ENCODE measurements at regions not wholly inside any gene's neighbourhood (a gene's known extent, or its start where the extent isn't known, plus 50 kb on each side); places are given as distances from the start of the nearest gene placed in this dataset.
"Not testable (repeated sequence)": the region's sequence is repeated elsewhere in the genome, so short reads cannot be mapped to it uniquely, and the experiment has no call there.

DNA sequence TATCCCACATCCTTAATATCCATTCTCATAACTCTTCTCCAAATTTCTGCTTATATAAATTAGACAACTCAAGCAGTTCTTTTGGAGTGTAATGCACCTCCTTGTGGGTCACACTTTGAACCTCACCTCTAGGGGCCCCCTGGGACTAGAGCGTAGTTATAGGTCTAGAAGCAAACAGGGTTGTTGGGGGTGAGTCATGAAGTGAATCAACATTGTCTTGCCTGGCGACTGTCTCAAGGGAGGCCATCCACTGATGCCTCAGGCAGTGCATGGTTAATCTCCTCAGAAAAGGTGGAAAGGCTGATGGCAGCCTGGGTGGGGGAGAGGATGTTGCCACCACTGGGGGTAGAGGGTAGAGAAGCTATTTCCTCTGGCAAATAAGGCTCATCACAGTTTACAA is 129.1 kb downstream of the TNFRSF21 start:
- DNase-seq (ENCODE audit: low spot score) = peak; percentile 72

- no peak for DNase-seq (ENCODE audit: low spot score)
Observed at GRCh38 chr6:47179286-47179685, 130.4 kb downstream of the TNFRSF21 start.

DNA sequence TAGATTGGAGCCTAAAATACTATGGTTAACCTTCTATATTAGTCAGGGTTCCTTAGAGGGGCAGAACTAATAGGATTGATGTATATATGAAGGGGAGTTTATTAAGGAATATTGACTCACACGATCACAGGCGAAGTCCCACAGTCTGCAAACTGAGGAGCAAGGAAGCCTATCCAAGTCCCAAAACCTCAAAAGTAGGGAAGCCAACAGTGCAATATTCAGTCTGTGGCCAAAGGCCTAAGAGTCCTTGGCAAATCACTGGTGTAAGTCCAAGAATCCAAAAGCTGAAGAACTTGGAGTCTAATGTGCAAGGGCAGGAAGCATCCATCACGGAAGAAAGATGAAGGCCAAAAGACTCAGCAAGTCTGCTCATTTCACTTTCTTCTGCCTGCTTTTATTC is 133.5 kb upstream of the ADGRF1 start:
- DNase-seq (ENCODE audit: low spot score) = no peak

DNA sequence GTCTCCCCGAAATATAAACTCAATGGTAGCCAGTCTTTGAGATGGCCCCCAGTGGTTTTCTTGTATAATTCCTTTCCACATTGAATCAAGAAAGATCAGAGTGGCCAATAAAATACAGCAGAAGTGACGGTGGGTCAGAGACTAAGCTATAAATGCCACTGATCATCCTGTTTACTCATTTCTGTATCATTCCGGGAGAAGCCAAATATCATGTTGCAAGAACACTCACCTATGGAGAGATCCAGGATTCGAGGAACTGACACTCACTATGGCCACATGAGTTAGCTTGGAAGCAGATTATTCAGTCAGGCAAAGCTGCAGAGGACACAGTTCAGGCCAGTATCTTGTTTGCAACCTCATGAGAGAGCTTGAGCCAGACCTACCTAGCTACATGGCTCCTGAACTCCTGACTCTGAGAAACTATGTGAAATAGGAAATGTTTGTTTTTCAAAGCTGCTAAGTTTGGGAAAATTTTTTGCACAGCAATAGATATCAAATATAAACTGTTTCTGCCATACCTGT is 132.4 kb upstream of the ADGRF1 start:
- no peak for DNase-seq (ENCODE audit: low spot score)

DNA sequence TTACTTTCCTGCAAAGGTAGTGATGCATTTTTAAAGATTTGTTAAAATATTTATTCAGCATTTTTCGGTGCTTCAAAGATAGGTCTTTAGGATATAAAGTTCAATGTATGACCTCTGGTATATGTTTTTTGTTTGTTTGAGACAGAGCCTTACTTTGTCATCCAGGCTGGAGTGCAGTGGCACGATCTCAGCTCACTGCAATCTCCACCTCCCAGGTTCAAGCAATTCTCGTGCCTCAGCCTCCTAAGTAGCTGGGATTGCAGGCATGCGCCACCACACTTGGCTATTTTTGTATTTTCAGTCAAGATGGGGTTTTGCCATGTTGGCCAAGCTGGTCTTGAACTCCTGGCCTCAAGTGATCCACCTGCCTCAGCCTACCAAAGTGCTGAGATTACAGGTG is 131.9 kb upstream of the ADGRF1 start:
- not testable (repeated sequence) for DNase-seq (ENCODE audit: low spot score)

GRCh38 chr6:47173145-47173544 is 131.0 kb upstream of the ADGRF1 start:
- not testable (repeated sequence) for DNase-seq (ENCODE audit: low spot score)

- DNase-seq (ENCODE audit: low spot score) = no peak
Observed at GRCh38 chr6:47170617-47170947, 128.4 kb upstream of the ADGRF1 start.

GRCh38 chr6:47169785-47170616 is 127.9 kb upstream of the ADGRF1 start:
- no peak for DNase-seq (ENCODE audit: low spot score)

DNA sequence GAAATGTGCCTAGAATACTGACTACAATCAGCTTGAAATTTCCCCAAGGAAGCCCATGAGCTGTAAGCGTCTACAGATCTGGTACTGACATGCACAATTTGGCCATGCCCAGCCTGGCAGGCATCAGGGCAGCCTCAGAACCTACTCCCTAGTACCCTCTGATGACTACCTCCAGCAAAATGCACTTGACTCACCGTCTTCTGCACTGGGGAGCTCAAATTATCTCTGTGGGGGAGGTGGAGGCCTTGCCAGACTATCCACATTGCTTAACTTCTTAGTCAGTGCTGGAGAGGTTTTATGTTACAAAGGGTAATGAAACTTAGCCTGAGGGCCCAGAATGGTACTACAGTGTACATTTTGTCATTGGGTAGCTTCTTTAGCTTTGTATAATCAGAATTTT is 126.0 kb upstream of the ADGRF1 start:
- peak; percentile 86 for DNase-seq (ENCODE audit: low spot score)

DNA sequence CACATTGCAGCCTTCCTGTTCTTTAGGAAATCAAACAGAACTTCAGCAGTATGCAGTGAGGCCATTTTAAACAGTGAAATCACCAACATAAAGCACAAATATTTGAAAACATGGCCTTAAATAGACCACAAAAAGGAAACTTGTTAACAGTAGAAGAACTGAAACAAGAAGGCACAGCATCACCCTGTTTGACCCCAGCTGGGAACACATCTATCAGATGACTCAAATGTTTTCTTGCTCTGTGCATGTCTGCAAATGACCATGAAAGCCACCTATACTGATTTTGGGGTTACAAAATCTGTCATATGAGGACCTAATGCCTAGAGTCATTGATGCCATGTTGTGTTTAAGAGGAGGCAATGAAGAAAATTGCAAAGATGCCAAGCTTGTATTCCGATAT is 123.8 kb upstream of the ADGRF1 start:
- no peak for DNase-seq (ENCODE audit: low spot score)

GRCh38 chr6:47164877-47165276 is 122.7 kb upstream of the ADGRF1 start:
- DNase-seq (ENCODE audit: low spot score) = no peak

- no peak for DNase-seq (ENCODE audit: low spot score)
Observed at GRCh38 chr6:47163536-47163935, 121.4 kb upstream of the ADGRF1 start.

DNA sequence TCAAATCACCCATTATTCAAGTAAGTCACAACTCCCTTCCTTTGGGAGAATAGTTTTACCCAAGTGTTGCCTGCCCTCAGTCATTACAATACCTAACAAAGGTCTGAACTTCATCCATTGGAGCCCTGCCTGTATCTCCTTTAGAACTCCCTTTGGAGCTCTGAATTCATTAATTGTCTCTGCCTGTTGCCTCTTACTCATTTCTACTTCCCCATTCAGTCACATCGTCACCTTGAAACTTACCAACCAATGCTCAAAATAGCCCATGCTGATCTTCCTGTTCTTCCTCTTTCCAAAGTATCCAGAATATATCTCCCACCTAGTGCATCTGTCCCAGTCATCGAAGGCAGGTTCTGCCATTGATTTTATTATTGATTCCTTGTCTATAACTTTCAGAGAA is 120.7 kb upstream of the ADGRF1 start:
- no peak for DNase-seq (ENCODE audit: low spot score)

DNA sequence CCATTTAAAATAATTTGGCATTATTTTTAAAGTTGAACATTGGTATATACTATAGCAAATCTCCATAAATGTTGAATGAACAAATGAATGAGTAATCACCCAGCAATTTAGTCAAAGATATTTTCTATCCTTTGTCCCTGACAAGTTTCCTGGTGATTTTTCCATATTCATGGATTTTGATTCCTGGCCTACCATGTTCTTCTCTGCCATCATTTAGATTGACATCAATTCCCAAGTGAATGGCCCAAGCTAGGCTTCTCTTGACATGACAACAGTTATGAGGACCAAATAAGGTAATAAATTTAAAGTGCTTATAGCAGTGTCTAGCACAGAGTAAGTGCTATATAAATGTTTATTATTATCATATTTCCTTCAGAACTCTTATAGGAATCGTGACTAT is 120.1 kb upstream of the ADGRF1 start:
- no peak for DNase-seq (ENCODE audit: low spot score)

GRCh38 chr6:47161176-47161687 is 119.1 kb upstream of the ADGRF1 start:
- peak; percentile 79 for DNase-seq (ENCODE audit: low spot score)

DNA sequence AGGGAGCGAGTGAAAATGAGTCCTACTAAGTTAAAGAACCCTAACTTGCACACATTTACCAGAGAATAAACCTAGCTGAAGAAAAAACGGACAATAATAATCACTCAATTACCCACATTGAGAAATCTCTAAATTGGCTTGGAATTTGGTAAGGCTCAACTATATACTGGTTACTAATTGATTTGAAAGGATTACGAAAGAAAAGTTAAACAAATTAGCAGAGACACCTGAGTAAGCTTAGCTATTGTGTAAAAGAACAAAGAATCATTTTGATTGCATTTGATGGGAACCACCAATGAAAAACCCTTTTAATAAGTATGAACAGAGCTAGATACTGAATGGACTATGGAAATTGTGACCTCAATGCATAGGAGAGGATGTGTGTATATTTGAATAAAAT is 118.6 kb upstream of the ADGRF1 start:
- no peak for DNase-seq (ENCODE audit: low spot score)

DNA sequence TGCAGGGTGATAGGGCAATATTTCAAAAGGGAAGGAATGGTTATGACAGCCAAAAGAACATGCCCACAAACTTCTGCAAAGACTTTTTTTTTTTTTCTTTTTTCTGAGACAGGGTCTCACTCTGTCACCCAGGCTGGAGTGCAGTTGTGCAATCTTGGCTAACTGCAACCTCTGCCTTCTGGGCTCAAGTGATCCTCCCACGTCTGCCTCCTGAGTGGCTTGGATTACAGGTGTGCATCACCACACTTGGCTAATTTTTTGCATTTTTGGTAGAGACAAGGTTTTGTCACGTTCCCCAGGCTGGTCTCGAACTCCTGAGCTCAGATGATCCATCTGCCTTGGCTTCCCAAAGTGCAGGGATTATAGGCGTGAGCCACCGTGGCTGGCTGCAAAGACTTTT is 117.6 kb upstream of the ADGRF1 start:
- no peak for DNase-seq (ENCODE audit: low spot score)

GRCh38 chr6:47157653-47158219 is 115.6 kb upstream of the ADGRF1 start:
- no peak for DNase-seq (ENCODE audit: low spot score)

DNA sequence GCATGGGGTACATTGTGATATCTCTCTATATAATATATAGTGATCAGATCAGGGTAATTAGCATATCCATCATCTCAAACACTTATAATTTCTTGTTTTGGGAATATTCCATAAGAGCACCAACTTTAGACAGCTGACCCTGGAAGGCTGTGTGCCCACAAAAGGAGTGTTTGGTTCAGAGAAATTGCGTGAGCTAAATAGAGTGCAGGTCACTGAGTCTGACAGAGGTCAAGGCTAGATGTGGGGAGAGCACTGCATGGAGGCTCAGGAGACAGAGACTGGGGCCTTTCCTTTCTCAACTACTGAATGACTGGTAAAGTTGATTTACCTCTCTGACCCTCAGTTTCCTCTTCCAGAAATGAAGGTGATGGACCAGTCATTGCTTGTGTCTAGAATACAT is 114.9 kb upstream of the ADGRF1 start:
- DNase-seq (ENCODE audit: low spot score) = no peak

GRCh38 chr6:47156196-47156595 is 114.1 kb upstream of the ADGRF1 start:
- no peak for DNase-seq (ENCODE audit: low spot score)

DNA sequence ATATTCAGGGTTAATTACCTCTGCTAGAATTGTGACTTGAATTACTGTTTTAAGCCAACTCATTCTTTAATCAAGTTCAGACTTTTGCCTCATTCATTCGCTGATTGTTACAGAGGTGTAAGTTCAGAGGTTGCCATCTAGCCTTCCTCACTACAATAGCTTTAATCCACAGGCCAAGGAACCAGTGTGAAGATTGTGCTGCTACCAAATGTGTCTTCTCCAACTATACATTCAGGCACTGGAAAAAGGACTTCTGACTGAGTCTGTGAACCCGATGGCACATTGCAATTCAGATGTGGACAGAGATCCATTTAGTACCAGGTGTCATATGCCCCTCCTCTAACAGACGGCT is 111.2 kb upstream of the ADGRF1 start:
- DNase-seq (ENCODE audit: low spot score) = no peak

- DNase-seq (ENCODE audit: low spot score) = peak; percentile 35
Observed at GRCh38 chr6:47152666-47153403, 110.7 kb upstream of the ADGRF1 start.
